Sigmoid colon (tissue), 4 donors: ENCODE measurements at regions not wholly inside any gene's neighbourhood (a gene's known extent, or its start where the extent isn't known, plus 50 kb on each side); places are given as distances from the start of the nearest gene placed in this dataset.

ENCODE experiments used
- CTCF ChIP-seq, 4 experiments: fragments of 450-650 bp in 3 of 4; fragments of 200-600 bp in 1 of 4; IDR thresholded peaks; one replicate each; pipeline ENCODE4 v1.5.1; 2016 to 2019; ENCODE audit warnings: antibody characterized with exemption in 4 of 4, mild to moderate bottlenecking in 3 of 4, moderate library complexity in 2 of 4
- EP300 ChIP-seq, 4 donors: sonication (generic); formaldehyde crosslinking; IDR thresholded peaks; one replicate each; pipeline ENCODE4 v1.6.1; 2017; ENCODE audit warnings: antibody characterized with exemption in 4 of 4
- POLR2A ChIP-seq, 2 donors: fragments of 450-650 bp; IDR thresholded peaks; one replicate each; pipeline ENCODE4 v1.6.1; 2016; ENCODE audit warnings: antibody characterized with exemption in 2 of 2, mild to moderate bottlenecking in 2 of 2, moderate library complexity in 2 of 2
- POLR2AphosphoS5 ChIP-seq, 4 donors: sonication (generic); formaldehyde crosslinking; IDR thresholded peaks; one replicate each; pipeline ENCODE4 v1.6.1; 2017; ENCODE audit warnings: antibody characterized with exemption in 4 of 4

DNA sequence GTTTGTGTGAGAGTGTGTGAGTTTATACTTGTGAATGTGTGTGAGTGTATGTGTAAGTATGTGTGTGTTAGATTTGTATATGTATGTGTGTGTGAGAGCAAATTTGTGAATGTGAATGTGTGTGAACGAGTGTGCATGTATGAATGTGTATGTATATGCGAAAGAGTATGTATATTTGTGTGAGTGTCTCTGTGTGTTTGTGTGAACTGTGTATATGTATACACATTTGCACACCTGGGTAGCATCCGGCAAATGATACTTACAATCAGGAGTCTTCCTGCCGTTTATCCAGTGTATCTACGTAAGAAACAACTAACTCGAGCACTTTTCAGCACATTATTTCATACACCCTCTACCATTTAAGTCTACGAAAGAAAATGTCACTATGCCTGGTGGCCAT, 487.4 kb downstream of the TNS3 start:
- TF ChIP-seq CTCF (IDR thresholded peaks at IDR 0.05) (no peak), POLR2AphosphoS5 (IDR thresholded peaks at IDR 0.05) (no peak), POLR2A (IDR thresholded peaks at IDR 0.05) (no peak), EP300 (IDR thresholded peaks at IDR 0.05) (no peak)
